Neuronal stem cell (in vitro differentiated cells): ENCODE measurements at regions not wholly inside any gene's neighbourhood (a gene's known extent, or its start where the extent isn't known, plus 50 kb on each side); places are given as distances from the start of the nearest gene placed in this dataset.

Source experiments
- DNase-seq: peaks from one replicate; pipeline ENCODE4 v3.0.0-alpha.2; 2013; ENCODE audit warnings: low spot score
- H2AFZ ChIP-seq: one replicate; pipeline ENCODE4 v1.6.1; 2013; ENCODE audit warnings: mild to moderate bottlenecking, low read length, inconsistent platforms
- H2AK5ac ChIP-seq: 2 replicates; pipeline ENCODE4 v1.6.1; 2013; ENCODE audit warnings: low read depth, mild to moderate bottlenecking, inconsistent platforms, low read length, moderate library complexity, mixed read lengths
- H2BK120ac ChIP-seq: 2 replicates; pipeline ENCODE4 v1.6.1; 2013; ENCODE audit warnings: low read depth, mild to moderate bottlenecking, inconsistent platforms, low read length, moderate library complexity, mixed read lengths
- H2BK12ac ChIP-seq: one replicate; pipeline ENCODE4 v1.6.1; 2013; ENCODE audit warnings: low read length, inconsistent platforms
- H2BK15ac ChIP-seq: 2 replicates; pipeline ENCODE4 v1.6.1; 2013; ENCODE audit warnings: mild to moderate bottlenecking, low read length, inconsistent platforms, mixed read lengths
- H2BK5ac ChIP-seq: one replicate; pipeline ENCODE4 v1.6.1; 2013; ENCODE audit warnings: inconsistent platforms, mild to moderate bottlenecking, low read length, moderate library complexity
- H3K14ac ChIP-seq: one replicate; pipeline ENCODE4 v1.6.1; 2013; ENCODE audit warnings: low read length, inconsistent platforms
- H3K18ac ChIP-seq: 2 replicates; pipeline ENCODE4 v1.6.1; 2013; ENCODE audit warnings: low read length, inconsistent platforms
- H3K23ac ChIP-seq: 2 replicates; pipeline ENCODE4 v1.6.1; 2013; ENCODE audit warnings: low read depth, mild to moderate bottlenecking, mixed read lengths, low read length, inconsistent platforms; ENCODE audit not compliant: poor library complexity
- H3K27ac ChIP-seq: replicated peaks from 3 replicates; pipeline ENCODE4 v1.5.1; 2013; ENCODE audit warnings: low read length, inconsistent platforms
- H3K27me3 ChIP-seq, 3 experiments: 2 replicates each; pipeline ENCODE4 v1.6.1; 2013; ENCODE audit warnings: low read length in 3 of 3, mild to moderate bottlenecking in 2 of 3, inconsistent platforms in 1 of 3, low read depth in 1 of 3, mixed read lengths in 1 of 3, moderate library complexity in 1 of 3; ENCODE audit not compliant: control insufficient read depth in 3 of 3, insufficient read depth in 3 of 3
- H3K36me3 ChIP-seq, 2 donors: replicated peaks in 1 of 2; 2 replicates each; pipeline ENCODE4 v1.6.1; 2013; ENCODE audit warnings: low read length in 2 of 2; ENCODE audit not compliant: control insufficient read depth in 2 of 2, insufficient read depth in 2 of 2
- H3K4ac ChIP-seq: 2 replicates; pipeline ENCODE4 v1.6.1; 2013; ENCODE audit warnings: inconsistent platforms, mild to moderate bottlenecking, low read length, moderate library complexity
- H3K4me1 ChIP-seq, 2 donors: 1 replicate in 1 of 2; 2 replicates in 1 of 2; pipeline ENCODE4 v1.6.1; 2013; ENCODE audit warnings: low read length in 2 of 2, low read depth in 1 of 2; ENCODE audit not compliant: control insufficient read depth in 2 of 2, insufficient read depth in 1 of 2
- H3K4me2 ChIP-seq: one replicate; pipeline ENCODE4 v1.6.1; 2013; ENCODE audit warnings: mild to moderate bottlenecking, low read length, inconsistent platforms; ENCODE audit not compliant: insufficient read depth, poor library complexity, severe bottlenecking
- H3K4me3 ChIP-seq, 2 donors: 2 replicates each; pipeline ENCODE4 v1.5.1; 2013; ENCODE audit warnings: low read length in 2 of 2, mild to moderate bottlenecking in 2 of 2, inconsistent platforms in 1 of 2, moderate library complexity in 1 of 2
- H3K79me1 ChIP-seq: one replicate; pipeline ENCODE4 v1.6.1; 2013; ENCODE audit warnings: low read depth, mild to moderate bottlenecking, inconsistent platforms, low read length, moderate library complexity
- H3K9ac ChIP-seq: one replicate; pipeline ENCODE4 v1.6.1; 2013; ENCODE audit warnings: mild to moderate bottlenecking, low read depth, low read length, inconsistent platforms; ENCODE audit not compliant: poor library complexity
- H3K9me3 ChIP-seq, 2 donors: replicated peaks in 1 of 2; 2 replicates each; pipeline versions ENCODE3 to v1.6.1; 2013; ENCODE audit warnings: low read length in 2 of 2, mild to moderate bottlenecking in 2 of 2, inconsistent platforms in 1 of 2, low read depth in 1 of 2, mixed read lengths in 1 of 2, moderate library complexity in 1 of 2; ENCODE audit not compliant: control insufficient read depth in 2 of 2, insufficient read depth in 1 of 2
- H4K8ac ChIP-seq: one replicate; pipeline ENCODE4 v1.6.1; 2013; ENCODE audit warnings: low read depth, mild to moderate bottlenecking, inconsistent platforms, low read length, moderate library complexity
- H4K91ac ChIP-seq: one replicate; pipeline ENCODE4 v1.6.1; 2013; ENCODE audit warnings: low read length, low read depth, mild to moderate bottlenecking, inconsistent platforms; ENCODE audit not compliant: poor library complexity
- WGBS, 2 donors: extraction: QIAGEN DNeasy Blood & Tissue Kit; methylation state at CpG; one replicate each; pipeline ENCODE4 v1.1.7; 2013; ENCODE audit warnings: missing lambda C conversion rate in 2 of 2, mixed read lengths in 1 of 2; ENCODE audit not compliant: insufficient read length in 2 of 2, insufficient replicate concordance in 1 of 2; ENCODE audit errors: extremely low coverage in 2 of 2; 5-methylcytosine and 5-hydroxymethylcytosine counted together

DNA sequence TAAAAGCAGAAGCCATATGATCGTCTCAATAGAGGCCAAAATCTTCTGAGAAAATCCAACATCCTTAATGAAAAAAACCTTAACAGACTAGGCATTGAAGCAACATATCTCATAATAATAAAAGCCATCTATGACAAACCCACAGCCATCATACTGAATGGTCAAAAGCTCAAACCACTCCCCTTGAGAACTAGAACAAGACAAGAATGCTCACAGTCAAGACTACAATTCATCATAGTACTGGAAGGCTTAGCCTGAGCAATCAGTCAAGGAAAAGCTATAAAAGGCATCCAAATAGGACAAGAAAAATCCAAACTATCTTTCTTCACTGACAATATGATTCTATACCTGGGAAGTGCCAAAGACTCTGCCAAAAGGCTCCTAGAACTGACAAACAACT lies 2668.2 kb upstream of the PCDH20 start:
- Histone ChIP-seq H2BK15ac (no peak overlapping the region), H3K4me2 (no peak overlapping the region), H3K4ac (no peak overlapping the region), H3K18ac (no peak overlapping the region), H4K8ac (no peak overlapping the region), H3K14ac (no peak overlapping the region), H2BK5ac (no peak overlapping the region), H3K79me1 (no peaks in the 10 kb centered on the region), H3K27me3 (no peaks in the 10 kb centered on the region), H3K36me3 (no peaks in the 10 kb centered on the region), H3K27ac (no peak overlapping the region), H3K23ac (no peak overlapping the region), H2BK12ac (no peak overlapping the region), H3K9ac (no peak overlapping the region), H3K4me1 (no peaks in the 10 kb centered on the region), H2AK5ac (no peak overlapping the region), H3K9me3 (no peaks in the 10 kb centered on the region), H3K4me3 (no peak overlapping the region), H2AFZ (no peak overlapping the region), H2BK120ac (no peak overlapping the region), H4K91ac (no peak overlapping the region)
- WGBS, 2 donors = no CpG with 5 or more reads among the region's 1 CpG
- DNase-seq = no peak

GRCh38 chr13:64083396-64083795 lies 2667.7 kb upstream of the PCDH20 start:
- Histone ChIP-seq H3K27ac (no peak overlapping the region), H3K9ac (no peak overlapping the region), H3K4me3 (no peak overlapping the region), H3K4ac (no peak overlapping the region), H2BK120ac (no peak overlapping the region), H2BK12ac (no peak overlapping the region), H3K18ac (no peak overlapping the region), H2AFZ (no peak overlapping the region), H2AK5ac (no peak overlapping the region), H3K23ac (no peak overlapping the region), H3K79me1 (no peaks in the 10 kb centered on the region), H4K8ac (no peak overlapping the region), H2BK5ac (no peak overlapping the region), H4K91ac (no peak overlapping the region), H3K4me1 (no peaks in the 10 kb centered on the region), H3K9me3 (no peaks in the 10 kb centered on the region), H3K27me3 (no peaks in the 10 kb centered on the region), H3K4me2 (no peak overlapping the region), H3K14ac (no peak overlapping the region), H2BK15ac (no peak overlapping the region), H3K36me3 (no peaks in the 10 kb centered on the region)
- DNase-seq = no peak
- WGBS, 2 donors = no CpG with 5 or more reads among the region's 1 CpG

- no peaks in the 10 kb centered on the region for H3K4me1 ChIP-seq
- H4K91ac ChIP-seq = no peak overlapping the region
- H3K4me2 ChIP-seq = no peak overlapping the region
- H3K23ac ChIP-seq = no peak overlapping the region
- H2BK15ac ChIP-seq = no peak overlapping the region
- no peak overlapping the region for H2BK120ac ChIP-seq
- no peak overlapping the region for H3K4me3 ChIP-seq
- H2AK5ac ChIP-seq = no peak overlapping the region
- no peaks in the 10 kb centered on the region for H3K36me3 ChIP-seq
- H4K8ac ChIP-seq = peak overlapping the region; percentile 43
- no peak overlapping the region for H3K18ac ChIP-seq
- H3K4ac ChIP-seq = no peak overlapping the region
- H2BK12ac ChIP-seq = no peak overlapping the region
- H3K27me3 ChIP-seq = no peaks in the 10 kb centered on the region
- no peaks in the 10 kb centered on the region for H3K9me3 ChIP-seq
- H2AFZ ChIP-seq = peak overlapping the region; percentile 53
- WGBS, 2 donors = no CpG with 5 or more reads among the region's 22 CpGs
- peak overlapping the region; percentile 21 for H3K14ac ChIP-seq
- H3K27ac ChIP-seq = no peak overlapping the region
- no peak for DNase-seq
- no peak overlapping the region for H3K9ac ChIP-seq
- H3K79me1 ChIP-seq = no peaks in the 10 kb centered on the region
- H2BK5ac ChIP-seq = no peak overlapping the region
These were observed 2662.9 kb upstream of the PCDH20 start for GRCh38 chr13:64078480-64078936.

DNA sequence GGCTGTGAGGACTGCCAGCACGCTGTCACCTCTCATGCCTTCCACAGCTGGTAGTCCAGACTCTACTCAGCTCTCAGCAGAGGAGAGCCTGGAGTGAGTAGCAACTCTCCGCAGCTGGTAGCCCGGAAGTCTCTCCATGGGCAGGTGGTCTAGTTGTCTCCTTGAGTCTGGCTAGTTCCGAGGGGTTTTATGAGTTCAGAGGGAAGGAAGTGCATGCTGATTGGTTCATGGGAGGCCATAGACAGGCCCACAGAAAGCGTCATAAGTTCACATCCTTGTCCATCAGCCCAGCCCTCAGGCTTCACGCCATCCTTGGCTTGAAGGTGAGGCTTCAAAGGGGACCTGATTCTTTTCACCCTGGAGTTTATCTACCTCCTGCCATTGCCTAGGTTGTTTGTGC lies 2662.4 kb upstream of the PCDH20 start:
- no CpG with 5 or more reads among the region's 6 CpGs for WGBS, 2 donors
- H3K36me3 ChIP-seq = no peaks in the 10 kb centered on the region
- H3K4me2 ChIP-seq = peak overlapping the region; percentile 11
- DNase-seq = no peak
- H3K27ac ChIP-seq = no peak overlapping the region
- no peak overlapping the region for H3K9ac ChIP-seq
- no peak overlapping the region for H3K4me3 ChIP-seq
- no peak overlapping the region for H2AK5ac ChIP-seq
- no peak overlapping the region for H4K91ac ChIP-seq
- no peak overlapping the region for H2AFZ ChIP-seq
- H3K18ac ChIP-seq = no peak overlapping the region
- no peak overlapping the region for H3K14ac ChIP-seq
- H3K79me1 ChIP-seq = no peaks in the 10 kb centered on the region
- H4K8ac ChIP-seq = no peak overlapping the region
- H3K27me3 ChIP-seq = no peaks in the 10 kb centered on the region
- no peaks in the 10 kb centered on the region for H3K4me1 ChIP-seq
- no peak overlapping the region for H2BK120ac ChIP-seq
- H3K23ac ChIP-seq = no peak overlapping the region
- H2BK5ac ChIP-seq = no peak overlapping the region
- no peak overlapping the region for H2BK15ac ChIP-seq
- no peak overlapping the region for H2BK12ac ChIP-seq
- no peak overlapping the region for H3K4ac ChIP-seq
- H3K9me3 ChIP-seq = no peaks in the 10 kb centered on the region
